Parathyroid adenoma (tissue), 2 donors: ENCODE measurements at regions not wholly inside any gene's neighbourhood (a gene's known extent, or its start where the extent isn't known, plus 50 kb on each side); places are given as distances from the start of the nearest gene placed in this dataset.

Experiments used
- H2AFZ ChIP-seq: fragments of 300-600 bp; sonication (generic); one replicate; pipeline ENCODE4 v1.7.0; 2017; ENCODE audit warnings: antibody characterized with exemption, mild to moderate bottlenecking
- H3K27ac ChIP-seq: fragments of 300-600 bp; sonication (generic); one replicate; pipeline ENCODE4 v1.7.0; 2017
- H3K27me3 ChIP-seq: fragments of 300-600 bp; sonication (generic); one replicate; pipeline ENCODE4 v1.7.0; 2017; ENCODE audit warnings: low read length; ENCODE audit not compliant: control insufficient read depth, insufficient read depth
- H3K36me3 ChIP-seq: fragments of 300-600 bp; sonication (generic); one replicate; pipeline ENCODE4 v1.7.0; 2017; ENCODE audit warnings: low read length; ENCODE audit not compliant: control insufficient read depth, insufficient read depth
- H3K4me1 ChIP-seq: fragments of 300-600 bp; sonication (generic); one replicate; pipeline ENCODE4 v1.7.0; 2017; ENCODE audit warnings: control low read depth
- H3K4me2 ChIP-seq: fragments of 300-600 bp; sonication (generic); one replicate; pipeline ENCODE4 v1.7.0; 2017; ENCODE audit warnings: low read length
- H3K4me3 ChIP-seq: fragments of 300-600 bp; sonication (generic); one replicate; pipeline ENCODE4 v1.7.0; 2017; ENCODE audit warnings: low read depth, low read length
- H3K79me2 ChIP-seq: fragments of 300-600 bp; sonication (generic); one replicate; pipeline ENCODE4 v1.7.0; 2017; ENCODE audit warnings: control low read depth
- H3K9ac ChIP-seq: fragments of 300-600 bp; sonication (generic); one replicate; pipeline ENCODE4 v1.7.0; 2017; ENCODE audit warnings: mild to moderate bottlenecking
- H3K9me3 ChIP-seq: fragments of 300-600 bp; sonication (generic); one replicate; pipeline ENCODE4 v1.7.0; 2017; ENCODE audit warnings: low read length; ENCODE audit not compliant: control insufficient read depth
- TF ChIP-seq, protein P1 (sequence below): fragments of 300-600 bp; sonication (generic); IDR thresholded peaks from one replicate; pipeline ENCODE4 v1.7.0; 2017; ENCODE audit warnings: antibody characterized with exemption, mild to moderate bottlenecking
- donor health status: primary hyperparathyroidism.

- H3K4me2 ChIP-seq = no peak overlapping the region
- no peaks in the 10 kb centered on the region for H3K9me3 ChIP-seq
- no peaks in the 10 kb centered on the region for H3K4me1 ChIP-seq
- no peak overlapping the region for H3K27ac ChIP-seq
- no peak overlapping the region for H2AFZ ChIP-seq
- no peaks in the 10 kb centered on the region for H3K27me3 ChIP-seq
- TF ChIP-seq, protein P1, sequence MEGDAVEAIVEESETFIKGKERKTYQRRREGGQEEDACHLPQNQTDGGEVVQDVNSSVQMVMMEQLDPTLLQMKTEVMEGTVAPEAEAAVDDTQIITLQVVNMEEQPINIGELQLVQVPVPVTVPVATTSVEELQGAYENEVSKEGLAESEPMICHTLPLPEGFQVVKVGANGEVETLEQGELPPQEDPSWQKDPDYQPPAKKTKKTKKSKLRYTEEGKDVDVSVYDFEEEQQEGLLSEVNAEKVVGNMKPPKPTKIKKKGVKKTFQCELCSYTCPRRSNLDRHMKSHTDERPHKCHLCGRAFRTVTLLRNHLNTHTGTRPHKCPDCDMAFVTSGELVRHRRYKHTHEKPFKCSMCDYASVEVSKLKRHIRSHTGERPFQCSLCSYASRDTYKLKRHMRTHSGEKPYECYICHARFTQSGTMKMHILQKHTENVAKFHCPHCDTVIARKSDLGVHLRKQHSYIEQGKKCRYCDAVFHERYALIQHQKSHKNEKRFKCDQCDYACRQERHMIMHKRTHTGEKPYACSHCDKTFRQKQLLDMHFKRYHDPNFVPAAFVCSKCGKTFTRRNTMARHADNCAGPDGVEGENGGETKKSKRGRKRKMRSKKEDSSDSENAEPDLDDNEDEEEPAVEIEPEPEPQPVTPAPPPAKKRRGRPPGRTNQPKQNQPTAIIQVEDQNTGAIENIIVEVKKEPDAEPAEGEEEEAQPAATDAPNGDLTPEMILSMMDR = no peak
- no peak overlapping the region for H3K9ac ChIP-seq
- no peaks in the 10 kb centered on the region for H3K36me3 ChIP-seq
- no peaks in the 10 kb centered on the region for H3K79me2 ChIP-seq
- no peak overlapping the region for H3K4me3 ChIP-seq
Measured at GRCh38 chr4:149145803-149146202, 669.8 kb downstream of the IQCM start.

- H3K4me2 ChIP-seq = no peak overlapping the region
- no peaks in the 10 kb centered on the region for H3K79me2 ChIP-seq
- H3K27ac ChIP-seq = no peak overlapping the region
- no peak overlapping the region for H2AFZ ChIP-seq
- no peaks in the 10 kb centered on the region for H3K9me3 ChIP-seq
- H3K4me3 ChIP-seq = no peak overlapping the region
- TF ChIP-seq, protein P1 = no peak
- no peaks in the 10 kb centered on the region for H3K36me3 ChIP-seq
- H3K4me1 ChIP-seq = no peaks in the 10 kb centered on the region
- no peaks in the 10 kb centered on the region for H3K27me3 ChIP-seq
- no peak overlapping the region for H3K9ac ChIP-seq
Measured at GRCh38 chr4:149144060-149144459, 671.6 kb downstream of the IQCM start.

GRCh38 chr4:149141391-149141790 is 674.3 kb downstream of the IQCM start:
- Histone ChIP-seq H3K27ac (no peak overlapping the region), H3K9ac (no peak overlapping the region), H3K9me3 (no peaks in the 10 kb centered on the region), H2AFZ (no peak overlapping the region), H3K4me1 (no peaks in the 10 kb centered on the region), H3K4me3 (no peak overlapping the region), H3K4me2 (no peak overlapping the region), H3K36me3 (no peaks in the 10 kb centered on the region), H3K27me3 (no peaks in the 10 kb centered on the region), H3K79me2 (no peaks in the 10 kb centered on the region)
- TF ChIP-seq, protein P1 = no peak

- TF ChIP-seq, protein P1 = no peak
- Histone ChIP-seq H3K27me3 (no peaks in the 10 kb centered on the region), H3K4me2 (no peak overlapping the region), H3K4me3 (no peak overlapping the region), H3K9me3 (no peaks in the 10 kb centered on the region), H2AFZ (no peak overlapping the region), H3K79me2 (no peaks in the 10 kb centered on the region), H3K4me1 (no peaks in the 10 kb centered on the region), H3K36me3 (no peaks in the 10 kb centered on the region), H3K27ac (no peak overlapping the region), H3K9ac (no peak overlapping the region)
Measured at GRCh38 chr4:149140841-149141240, 674.8 kb downstream of the IQCM start.

DNA sequence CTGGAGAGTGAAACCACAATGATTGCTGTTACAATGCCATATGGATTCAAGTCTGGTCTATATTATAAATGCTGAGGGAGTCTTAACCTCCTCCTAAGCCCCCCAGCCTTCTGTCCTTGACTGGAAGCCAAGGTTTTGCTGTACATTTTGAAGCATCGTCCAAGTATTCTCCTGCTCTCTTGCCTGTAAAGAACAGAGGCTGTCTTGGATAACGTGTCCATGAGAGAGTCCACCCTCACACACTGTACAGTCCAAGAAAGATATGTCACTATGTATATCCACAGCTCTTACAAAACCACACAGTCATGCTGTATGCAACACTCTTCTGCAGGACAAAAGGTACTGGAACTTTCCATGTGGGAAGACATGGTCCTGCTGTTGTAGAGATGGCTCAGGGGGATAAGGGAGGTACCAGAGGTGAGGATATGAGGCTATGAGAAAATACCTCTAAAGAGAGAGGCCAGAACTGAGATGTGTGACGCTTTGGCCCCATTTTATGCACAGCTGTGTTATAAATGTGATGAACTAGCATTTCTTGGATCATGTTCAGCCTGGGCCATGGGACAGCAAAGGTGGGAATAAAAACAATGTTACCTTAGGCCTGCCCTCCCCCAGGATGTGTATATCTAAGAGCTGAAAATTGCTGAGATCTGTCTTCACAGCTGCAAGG is 678.6 kb downstream of the IQCM start:
- Histone ChIP-seq H3K27me3 (no peaks in the 10 kb centered on the region), H3K9me3 (no peaks in the 10 kb centered on the region), H3K79me2 (no peaks in the 10 kb centered on the region), H2AFZ (no peak overlapping the region), H3K27ac (no peak overlapping the region), H3K4me3 (no peak overlapping the region), H3K9ac (no peak overlapping the region), H3K36me3 (no peaks in the 10 kb centered on the region), H3K4me2 (no peak overlapping the region), H3K4me1 (no peaks in the 10 kb centered on the region)
- TF ChIP-seq, protein P1 = no peak
